Karpas-422 (cell line): ENCODE measurements at regions not wholly inside any gene's neighbourhood (a gene's known extent, or its start where the extent isn't known, plus 50 kb on each side); places are given as distances from the start of the nearest gene placed in this dataset.

Experiments
- DNase-seq: peaks from one replicate; pipeline ENCODE4 v3.0.0-alpha.2; 2015
- H2AFZ ChIP-seq: fragments of 200-600 bp; sonication (generic); 2 replicates; pipeline ENCODE4 v1.6.1; 2014; ENCODE audit warnings: antibody characterized with exemption, low read length, mixed read lengths
- H3K27ac ChIP-seq: fragments of 200-600 bp; sonication (generic); 2 replicates; pipeline ENCODE4 v1.5.1; 2014; ENCODE audit warnings: mild to moderate bottlenecking, low read length, moderate library complexity
- H3K27me3 ChIP-seq: fragments of 200-600 bp; sonication (generic); 2 replicates; pipeline ENCODE4 v1.6.1; 2014; ENCODE audit warnings: low read length, mixed read lengths
- H3K36me3 ChIP-seq: fragments of 200-600 bp; sonication (generic); 2 replicates; pipeline ENCODE4 v1.6.1; 2014; ENCODE audit warnings: low read length, mixed read lengths; ENCODE audit not compliant: insufficient read depth
- H3K4me1 ChIP-seq: fragments of 200-600 bp; sonication (generic); 2 replicates; pipeline ENCODE4 v1.6.1; 2014; ENCODE audit warnings: mild to moderate bottlenecking, low read length, mixed read lengths
- H3K4me2 ChIP-seq: fragments of 200-600 bp; sonication (generic); 2 replicates; pipeline ENCODE4 v1.6.1; 2014; ENCODE audit warnings: low read length, low read depth, mild to moderate bottlenecking; ENCODE audit not compliant: poor library complexity, severe bottlenecking
- H3K4me3 ChIP-seq: fragments of 200-600 bp; sonication (generic); 2 replicates; pipeline ENCODE4 v1.5.1; 2014; ENCODE audit warnings: mild to moderate bottlenecking, antibody characterized with exemption, low read length, mixed read lengths
- H3K79me2 ChIP-seq: fragments of 200-600 bp; sonication (generic); 2 replicates; pipeline ENCODE4 v1.6.1; 2014; ENCODE audit warnings: mild to moderate bottlenecking, low read length, mixed read lengths
- H3K9ac ChIP-seq: fragments of 200-600 bp; sonication (generic); 2 replicates; pipeline ENCODE4 v1.6.0; 2014; ENCODE audit warnings: low read length
- H3K9me2 ChIP-seq: fragments of 200-600 bp; sonication (generic), shearing (Covaris generic); replicated peaks from 2 replicates; pipeline ENCODE4 v1.6.0; 2014; ENCODE audit warnings: mild to moderate bottlenecking, low read length, moderate library complexity; ENCODE audit not compliant: insufficient read depth
- H3K9me3 ChIP-seq: fragments of 300-700, 200-600 bp; sonication (generic); 2 replicates; pipeline ENCODE4 v1.6.1; 2014; ENCODE audit warnings: low read length, mixed read lengths
- H4K20me1 ChIP-seq: fragments of 200-600 bp; sonication (generic); 2 replicates; pipeline ENCODE4 v1.6.1; 2014; ENCODE audit warnings: mild to moderate bottlenecking, antibody characterized with exemption, low read length, low read depth; ENCODE audit not compliant: insufficient read depth

DNA sequence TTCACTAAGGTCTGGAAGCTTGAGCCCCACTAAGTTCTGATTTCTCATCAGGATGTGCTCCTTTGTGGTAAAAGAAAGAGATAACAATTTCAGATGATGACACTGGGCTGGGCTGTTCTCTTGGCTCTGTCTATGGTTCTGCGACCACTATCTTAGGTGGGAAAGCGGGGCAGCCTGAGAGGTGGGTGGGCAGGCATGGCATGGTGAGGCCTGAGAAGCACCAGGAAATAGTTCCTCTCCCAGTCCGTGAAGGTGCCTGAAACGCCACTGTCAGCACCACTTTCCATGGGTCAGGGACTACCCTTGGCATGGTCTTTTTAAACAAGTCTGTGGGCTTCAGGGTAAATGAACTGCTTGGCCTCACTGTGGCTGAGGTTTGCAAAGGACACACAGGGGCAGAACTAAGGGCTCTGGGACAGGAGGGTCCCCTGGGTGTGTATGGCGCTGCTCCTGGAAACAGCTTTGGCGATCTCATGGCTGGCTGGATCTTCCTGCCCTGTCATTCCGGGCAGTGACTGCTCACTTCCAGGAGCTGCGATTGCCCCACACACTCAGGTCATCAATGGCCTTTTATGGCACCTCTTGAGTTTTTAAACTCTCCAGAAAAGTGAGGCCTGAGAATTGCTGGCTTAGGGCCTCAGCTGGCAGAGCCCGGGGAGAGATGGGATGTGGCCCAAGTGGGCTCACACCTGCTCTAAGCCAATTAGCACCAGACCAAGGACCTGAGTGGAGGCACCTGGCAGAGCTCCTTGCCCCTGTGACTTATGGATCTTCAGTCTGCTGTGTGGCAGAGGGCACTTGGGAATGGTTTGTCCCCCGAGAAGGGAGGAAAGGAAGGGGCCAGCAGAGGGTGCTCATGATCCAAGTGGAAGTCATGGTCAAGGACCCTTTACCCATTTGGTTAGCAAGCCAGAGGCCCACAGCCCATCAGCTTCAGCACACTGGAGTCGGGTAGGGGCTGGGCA, 55.6 kb upstream of the LYVE1 start:
- Histone ChIP-seq H3K79me2 (no peaks in the 10 kb centered on the region), H3K9ac (no peak overlapping the region), H3K36me3 (no peaks in the 10 kb centered on the region), H3K27ac (no peak overlapping the region), H3K4me1 (no peaks in the 10 kb centered on the region), H3K4me2 (no peak overlapping the region), H4K20me1 (no peaks in the 10 kb centered on the region), H3K4me3 (no peak overlapping the region), H3K9me2 (no peaks in the 10 kb centered on the region), H3K27me3 (no peaks in the 10 kb centered on the region), H2AFZ (no peak overlapping the region; the same call in 1 of the 2 replicates), H3K9me3 (no peaks in the 10 kb centered on the region)
- DNase-seq: peak; percentile 47

- DNase-seq: peak; percentile 54
- Histone ChIP-seq H3K27me3 (no peaks in the 10 kb centered on the region), H4K20me1 (no peaks in the 10 kb centered on the region), H3K4me2 (no peak overlapping the region), H3K4me1 (no peaks in the 10 kb centered on the region), H3K4me3 (no peak overlapping the region), H3K27ac (no peak overlapping the region), H3K36me3 (no peaks in the 10 kb centered on the region), H3K9me3 (no peaks in the 10 kb centered on the region), H3K9me2 (no peaks in the 10 kb centered on the region), H3K9ac (no peak overlapping the region), H3K79me2 (no peaks in the 10 kb centered on the region), H2AFZ (no peak overlapping the region; the same call in 1 of the 2 replicates)
Measured at GRCh38 chr11:10622957-10623791, 54.7 kb upstream of the LYVE1 start.

GRCh38 chr11:10622108-10622507, 53.6 kb upstream of the LYVE1 start:
- no peaks in the 10 kb centered on the region for H3K4me1 ChIP-seq

GRCh38 chr11:10619131-10619680, 50.7 kb upstream of the LYVE1 start:
- Histone ChIP-seq H3K27me3 (no peaks in the 10 kb centered on the region), H3K4me2 (no peak overlapping the region), H2AFZ (no peak overlapping the region), H3K9me3 (no peaks in the 10 kb centered on the region), H3K27ac (no peak overlapping the region), H3K9me2 (no peaks in the 10 kb centered on the region), H3K4me1 (no peaks in the 10 kb centered on the region), H4K20me1 (no peaks in the 10 kb centered on the region), H3K9ac (no peak overlapping the region), H3K4me3 (no peak overlapping the region), H3K79me2 (no peaks in the 10 kb centered on the region), H3K36me3 (no peaks in the 10 kb centered on the region)
- DNase-seq: no peak

More at GRCh38 chr11:10622108-10622507, 53.6 kb upstream of the LYVE1 start:
- no peak overlapping the region for H3K4me2 ChIP-seq
- H3K36me3 ChIP-seq: no peaks in the 10 kb centered on the region
- no peak overlapping the region for H3K27ac ChIP-seq
- H3K27me3 ChIP-seq: no peaks in the 10 kb centered on the region
- H4K20me1 ChIP-seq: no peaks in the 10 kb centered on the region
- no peaks in the 10 kb centered on the region for H3K9me2 ChIP-seq
- H3K4me3 ChIP-seq: no peak overlapping the region
- no peaks in the 10 kb centered on the region for H3K79me2 ChIP-seq
- no peaks in the 10 kb centered on the region for H3K9me3 ChIP-seq
- H3K9ac ChIP-seq: no peak overlapping the region
- no peak overlapping the region for H2AFZ ChIP-seq
- DNase-seq: no peak

DNA sequence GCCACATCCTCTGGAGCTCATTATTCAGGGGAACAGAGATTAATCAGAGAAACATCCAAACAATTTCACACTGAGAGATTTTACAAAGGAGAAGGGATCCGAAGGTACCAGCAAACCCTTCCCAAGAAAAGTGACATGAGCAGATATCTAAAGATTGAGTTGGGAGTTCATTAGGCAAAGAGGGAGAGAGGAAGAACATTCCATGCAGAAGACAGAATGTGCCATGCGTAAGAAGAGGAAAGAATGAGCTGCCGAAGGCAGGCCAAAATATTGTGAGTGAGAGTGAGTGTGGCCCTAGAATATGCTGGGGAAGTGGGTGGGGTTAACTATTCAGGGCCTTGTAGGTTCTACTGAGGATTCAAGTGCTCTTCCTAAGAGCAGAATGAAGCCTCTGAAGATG, 50.0 kb upstream of the LYVE1 start:
- Histone ChIP-seq H3K9ac (no peak overlapping the region), H3K4me1 (no peaks in the 10 kb centered on the region), H3K27me3 (no peaks in the 10 kb centered on the region), H3K9me2 (no peaks in the 10 kb centered on the region), H3K4me2 (no peak overlapping the region), H3K27ac (no peak overlapping the region), H3K79me2 (no peaks in the 10 kb centered on the region), H4K20me1 (no peaks in the 10 kb centered on the region), H3K4me3 (no peak overlapping the region), H3K36me3 (no peaks in the 10 kb centered on the region), H3K9me3 (no peaks in the 10 kb centered on the region), H2AFZ (no peak overlapping the region)
- no peak for DNase-seq
